ENCODE measurements at regions not wholly inside any gene's neighbourhood (a gene's known extent, or its start where the extent isn't known, plus 50 kb on each side); places are given as distances from the start of the nearest gene placed in this dataset.

DNA sequence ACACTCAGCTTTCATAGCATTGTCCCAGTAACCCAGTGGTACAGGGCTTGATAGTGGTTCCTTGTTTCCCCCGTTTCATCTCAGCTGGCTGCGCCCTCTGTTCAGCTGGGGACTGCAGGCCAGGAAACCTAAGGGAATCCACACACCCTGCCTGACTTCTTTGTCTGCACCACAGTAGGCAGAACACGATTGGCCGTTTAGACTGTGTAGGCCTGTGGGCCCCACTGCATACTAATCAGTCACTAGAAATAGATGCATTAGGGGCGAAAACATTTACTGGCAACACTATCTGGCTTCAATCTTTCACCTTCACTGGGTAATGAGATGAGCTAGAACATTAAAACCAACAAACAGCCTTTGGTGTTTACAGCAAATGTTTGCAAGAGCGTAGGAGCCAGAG lies 512.7 kb upstream of the BRINP1 start:
- TF ChIP-seq POLR2A (IDR thresholded peaks at IDR 0.05) (no peak), CTCF (IDR thresholded peaks at IDR 0.05) (no peak)

All from lower leg skin (tissue), 3 donors.